Endothelial cell of umbilical vein (primary cell): ENCODE measurements at regions not wholly inside any gene's neighbourhood (a gene's known extent, or its start where the extent isn't known, plus 50 kb on each side); places are given as distances from the start of the nearest gene placed in this dataset.

ENCODE experiments used
- BruUV-seq: library from RNA; stranded (reverse); fragments of 400-500 nt; replicated peaks from 2 replicates; lab custom pipeline; 2021; lab: Mats Ljungman, UMichigan
- CTCF ChIA-PET: fragments of 300-600, 350-600 bp; sonication (Branson Sonifier 250); formaldehyde crosslinking; loops from one replicate; lab custom pipeline; 2021; ENCODE audit warnings: antibody characterized with exemption, inconsistent platforms; lab: Charles Lee
- POLR2A ChIA-PET: fragments of 300-600, 350-600 bp; sonication (Branson Sonifier 250); formaldehyde crosslinking; loops from one replicate; lab custom pipeline; 2021; ENCODE audit warnings: antibody characterized with exemption, inconsistent platforms; lab: Charles Lee
- DNase-seq: peaks from one replicate; pipeline ENCODE4 v3.0.0-alpha.2; 2011; ENCODE audit warnings: low read depth, low spot score
- FAIRE-seq: peaks from 2 replicates; lab custom pipeline; 2011; peaks lifted over from hg19 to GRCh38; lab: Jason Lieb, UNC
- H2AFZ ChIP-seq: 2 replicates; pipeline ENCODE4 v1.6.0; 2012; ENCODE audit warnings: low read depth, low read length, control low read depth, inconsistent platforms
- H3K27ac ChIP-seq: 2 replicates; pipeline ENCODE4 v1.5.1; 2011; ENCODE audit warnings: low read depth, mild to moderate bottlenecking, control low read depth, low read length, moderate library complexity; ENCODE audit not compliant: insufficient read depth
- H3K27me3 ChIP-seq, 2 experiments: 2 replicates each; pipeline versions ENCODE4 v1.6.0 to v1.6.1; 2011; ENCODE audit warnings: low read length in 2 of 2, mixed read lengths in 1 of 2; ENCODE audit not compliant: control insufficient read depth in 2 of 2, insufficient read depth in 2 of 2
- H3K36me3 ChIP-seq, 2 experiments: 2 replicates in 1 of 2; 3 replicates in 1 of 2; pipeline ENCODE4 v1.5.1; 2011; ENCODE audit warnings: low read length in 2 of 2, mild to moderate bottlenecking in 1 of 2, moderate library complexity in 1 of 2; ENCODE audit not compliant: control insufficient read depth in 2 of 2, insufficient read depth in 2 of 2; ENCODE audit errors: extremely low read depth in 1 of 2
- H3K4me1 ChIP-seq: 3 replicates; pipeline ENCODE4 v1.5.1; 2011; ENCODE audit warnings: mild to moderate bottlenecking, low read length; ENCODE audit not compliant: control insufficient read depth, insufficient read depth; ENCODE audit errors: extremely low read depth
- H3K4me2 ChIP-seq: 2 replicates; pipeline ENCODE4 v1.6.1; 2011; ENCODE audit warnings: low read length, control low read depth, mixed read lengths; ENCODE audit not compliant: insufficient read depth
- H3K4me3 ChIP-seq, 3 experiments: fragments of 200-600 bp in 1 of 3; sonication (generic), shearing (Covaris generic) in 1 of 3; replicated peaks in 1 of 3; 2 replicates each; pipeline ENCODE4 v1.5.1; 2011 to 2016; ENCODE audit warnings: control low read depth in 3 of 3, low read length in 3 of 3, mild to moderate bottlenecking in 2 of 3, inconsistent platforms in 1 of 3, low read depth in 1 of 3, moderate library complexity in 1 of 3; ENCODE audit not compliant: insufficient read depth in 1 of 3
- H3K79me2 ChIP-seq: 2 replicates; pipeline ENCODE4 v1.6.0; 2012; ENCODE audit warnings: low read length, inconsistent platforms; ENCODE audit not compliant: control insufficient read depth, insufficient read depth
- H3K9ac ChIP-seq: replicated peaks from 2 replicates; pipeline ENCODE3; 2011; ENCODE audit warnings: low read length, control low read depth; ENCODE audit not compliant: insufficient read depth; ENCODE audit errors: extremely low read depth
- H3K9me1 ChIP-seq: replicated peaks from 3 replicates; pipeline ENCODE4 v1.6.0; 2011; ENCODE audit warnings: mild to moderate bottlenecking, low read length; ENCODE audit not compliant: control insufficient read depth, insufficient read depth; ENCODE audit errors: extremely low read depth
- H3K9me3 ChIP-seq: replicated peaks from 2 replicates; pipeline ENCODE4 v1.5.1; 2012; ENCODE audit warnings: low read length, inconsistent platforms; ENCODE audit not compliant: control insufficient read depth, insufficient read depth
- H4K20me1 ChIP-seq: replicated peaks from 2 replicates; pipeline ENCODE3; 2011; ENCODE audit warnings: mild to moderate bottlenecking, low read length; ENCODE audit not compliant: control insufficient read depth, insufficient read depth; ENCODE audit errors: extremely low read depth
- CTCF ChIP-seq, 2 donors: IDR thresholded peaks; 1 replicate in 1 of 2; 2 replicates in 1 of 2; pipeline ENCODE4 v1.5.1; 2011; ENCODE audit warnings: low read length in 2 of 2, mild to moderate bottlenecking in 2 of 2, moderate library complexity in 2 of 2, control low read depth in 1 of 2, inconsistent platforms in 1 of 2, low read depth in 1 of 2; ENCODE audit not compliant: insufficient read depth in 1 of 2; ENCODE audit errors: extremely low read depth in 1 of 2
- EZH2 ChIP-seq: IDR thresholded peaks from 2 replicates; pipeline ENCODE4 v1.6.1; 2012; ENCODE audit warnings: borderline replicate concordance, low read depth, mild to moderate bottlenecking, moderate library complexity, low read length, inconsistent platforms; ENCODE audit not compliant: severe bottlenecking
- JUN ChIP-seq: IDR thresholded peaks from 2 replicates; pipeline ENCODE4 v1.6.1; 2011; ENCODE audit warnings: borderline replicate concordance, low read depth; ENCODE audit not compliant: insufficient read length, insufficient read depth
- MYC ChIP-seq: IDR thresholded peaks from one replicate; pipeline ENCODE4 v1.6.1; 2011; ENCODE audit warnings: mild to moderate bottlenecking, low read depth, low read length
- POLR2AphosphoS5 ChIP-seq: IDR thresholded peaks from 2 replicates; pipeline ENCODE4 v1.6.1; 2012; ENCODE audit warnings: low read depth, mild to moderate bottlenecking, control low read depth, low read length, moderate library complexity; ENCODE audit not compliant: insufficient read depth
- dilution Hi-C: fragments of 300-500 bp; cut with MboI; formaldehyde crosslinking; loops from one replicate; pipeline ENCODE4 v1.15.0; 2019; ENCODE audit warnings: low sequenced_read_pairs; ENCODE audit not compliant: extremely low pct_ligation_motif_present
- intact Hi-C: fragments of 100-400 bp; cut with micrococcal nuclease; formaldehyde crosslinking; loops from one replicate; pipeline ENCODE4 v1.10.0; 2022
- TF ChIP-seq, protein P1 (sequence below): IDR thresholded peaks from 2 replicates; pipeline ENCODE4 v1.6.1; 2011; ENCODE audit not compliant: insufficient read depth, insufficient read length

- TF ChIP-seq EZH2 (no peak), CTCF (IDR thresholded peaks at IDR 0.05; ENCODE audit: extremely low read depth in 1 of 2, insufficient read depth in 1 of 2, low read depth in 1 of 2, low read length in 2 of 2) (no peak), POLR2AphosphoS5 (no peak), JUN (no peak), MYC (no peak)
- TF ChIP-seq, protein P1, sequence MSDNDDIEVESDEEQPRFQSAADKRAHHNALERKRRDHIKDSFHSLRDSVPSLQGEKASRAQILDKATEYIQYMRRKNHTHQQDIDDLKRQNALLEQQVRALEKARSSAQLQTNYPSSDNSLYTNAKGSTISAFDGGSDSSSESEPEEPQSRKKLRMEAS: no peak
- Histone ChIP-seq H3K4me3 (no peak overlapping the region), H3K9me3 (no peaks in the 10 kb centered on the region), H3K36me3 (no peaks in the 10 kb centered on the region), H4K20me1 (no peaks in the 10 kb centered on the region), H3K9ac (no peak overlapping the region), H3K4me1 (no peaks in the 10 kb centered on the region), H3K9me1 (no peaks in the 10 kb centered on the region), H3K27me3 (no peaks in the 10 kb centered on the region), H3K4me2 (no peak overlapping the region), H2AFZ (no peak overlapping the region), H3K79me2 (no peaks in the 10 kb centered on the region), H3K27ac (no peak overlapping the region)
- dilution Hi-C loops (no loop called here), intact Hi-C loops (no loop called here)
- no TSS peak for BruUV-seq
- DNase-seq: no peak
- ChIA-PET CTCF (interaction anchor here (1.7 to 2.6 kb wide), 2 partner anchors 1050 to 1758 kb away, joined by 4 to 6 read pairs; no protein-coding TSS in a partner anchor), POLR2A (no interaction called here)
- FAIRE-seq: no peak
These were observed 414.0 kb upstream of the PSMD7 start for GRCh38 chr16:73882651-73883050.
